ENCODE measurements at regions not wholly inside any gene's neighbourhood (a gene's known extent, or its start where the extent isn't known, plus 50 kb on each side); places are given as distances from the start of the nearest gene placed in this dataset.

GRCh38 chr9:90296539-90296938 lies 346.1 kb downstream of the DIRAS2 start:
- peak in 1 of 6 donors; percentile 70 for DNase-seq (ENCODE audit: low read depth in 4 of 6, low spot score in 6 of 6)
- no peak overlapping the region for H3K4me3 ChIP-seq (ENCODE audit: low read depth, low read length)
- no peaks in the 10 kb centered on the region for H3K4me1 ChIP-seq (ENCODE audit: control insufficient read depth, insufficient read depth, low read length)
- no peaks in the 10 kb centered on the region for H3K36me3 ChIP-seq (ENCODE audit: control insufficient read depth, insufficient read depth, low read length)
- 44% methylated on average over 4 of the region's 6 CpGs for WGBS (ENCODE audit: insufficient coverage)
- no peaks in the 10 kb centered on the region for H3K9me3 ChIP-seq (ENCODE audit: control insufficient read depth, insufficient read depth, low read length)
- no peak overlapping the region for H3K27ac ChIP-seq (ENCODE audit: low read depth, low read length)
- no peaks in the 10 kb centered on the region for H3K27me3 ChIP-seq (ENCODE audit: control insufficient read depth, insufficient read depth, low read length)

- Histone ChIP-seq H3K4me1 (ENCODE audit: control insufficient read depth, insufficient read depth, low read length) (no peaks in the 10 kb centered on the region), H3K27me3 (ENCODE audit: control insufficient read depth, insufficient read depth, low read length) (no peaks in the 10 kb centered on the region), H3K9me3 (ENCODE audit: control insufficient read depth, insufficient read depth, low read length) (no peaks in the 10 kb centered on the region), H3K27ac (ENCODE audit: low read depth, low read length) (no peak overlapping the region), H3K4me3 (ENCODE audit: low read depth, low read length) (no peak overlapping the region), H3K36me3 (ENCODE audit: control insufficient read depth, insufficient read depth, low read length) (no peaks in the 10 kb centered on the region)
- no CpG with 5 or more reads among the region's 5 CpGs for WGBS (ENCODE audit: insufficient coverage)
- no peak for DNase-seq (ENCODE audit: low read depth in 4 of 6, low spot score in 6 of 6)
Observed at GRCh38 chr9:90299968-90300367, 342.7 kb downstream of the DIRAS2 start.

- Histone ChIP-seq H3K4me3 (ENCODE audit: low read depth, low read length) (no peak overlapping the region), H3K4me1 (ENCODE audit: control insufficient read depth, insufficient read depth, low read length) (no peaks in the 10 kb centered on the region), H3K27ac (ENCODE audit: low read depth, low read length) (no peak overlapping the region), H3K36me3 (ENCODE audit: control insufficient read depth, insufficient read depth, low read length) (no peaks in the 10 kb centered on the region), H3K9me3 (ENCODE audit: control insufficient read depth, insufficient read depth, low read length) (no peaks in the 10 kb centered on the region), H3K27me3 (ENCODE audit: control insufficient read depth, insufficient read depth, low read length) (no peaks in the 10 kb centered on the region)
- DNase-seq (ENCODE audit: low read depth in 4 of 6, low spot score in 6 of 6) = peak in 1 of 6 donors; percentile 60
- 0% methylated on average over 1 of the region's 3 CpGs for WGBS (ENCODE audit: insufficient coverage)
Observed at GRCh38 chr9:90300611-90301276, 341.9 kb downstream of the DIRAS2 start.

- Histone ChIP-seq H3K27ac (ENCODE audit: low read depth, low read length) (no peak overlapping the region), H3K4me1 (ENCODE audit: control insufficient read depth, insufficient read depth, low read length) (no peaks in the 10 kb centered on the region), H3K4me3 (ENCODE audit: low read depth, low read length) (no peak overlapping the region), H3K36me3 (ENCODE audit: control insufficient read depth, insufficient read depth, low read length) (no peaks in the 10 kb centered on the region), H3K9me3 (ENCODE audit: control insufficient read depth, insufficient read depth, low read length) (no peaks in the 10 kb centered on the region), H3K27me3 (ENCODE audit: control insufficient read depth, insufficient read depth, low read length) (no peaks in the 10 kb centered on the region)
- DNase-seq (ENCODE audit: low read depth in 4 of 6, low spot score in 6 of 6) = peak in 2 of 6 donors; percentile 36 to 84
- WGBS (ENCODE audit: insufficient coverage) = 27% methylated on average over 6 of the region's 8 CpGs
Observed at GRCh38 chr9:90301277-90301653, 341.4 kb downstream of the DIRAS2 start.

GRCh38 chr9:90303655-90304054 lies 339.0 kb downstream of the DIRAS2 start:
- no peak for DNase-seq (ENCODE audit: low read depth in 4 of 6, low spot score in 6 of 6)
- 80% methylated on average over 1 of the region's 4 CpGs for WGBS (ENCODE audit: insufficient coverage)
- Histone ChIP-seq H3K36me3 (ENCODE audit: control insufficient read depth, insufficient read depth, low read length) (no peaks in the 10 kb centered on the region), H3K27me3 (ENCODE audit: control insufficient read depth, insufficient read depth, low read length) (no peaks in the 10 kb centered on the region), H3K27ac (ENCODE audit: low read depth, low read length) (no peak overlapping the region), H3K9me3 (ENCODE audit: control insufficient read depth, insufficient read depth, low read length) (no peaks in the 10 kb centered on the region), H3K4me1 (ENCODE audit: control insufficient read depth, insufficient read depth, low read length) (peaks cover 6% of the 10 kb centered on the region), H3K4me3 (ENCODE audit: low read depth, low read length) (no peak overlapping the region)

GRCh38 chr9:90306158-90306557 lies 336.5 kb downstream of the DIRAS2 start:
- Histone ChIP-seq H3K27ac (ENCODE audit: low read depth, low read length) (no peak overlapping the region), H3K4me1 (ENCODE audit: control insufficient read depth, insufficient read depth, low read length) (peaks cover 6% of the 10 kb centered on the region), H3K9me3 (ENCODE audit: control insufficient read depth, insufficient read depth, low read length) (no peaks in the 10 kb centered on the region), H3K4me3 (ENCODE audit: low read depth, low read length) (no peak overlapping the region), H3K36me3 (ENCODE audit: control insufficient read depth, insufficient read depth, low read length) (no peaks in the 10 kb centered on the region), H3K27me3 (ENCODE audit: control insufficient read depth, insufficient read depth, low read length) (no peaks in the 10 kb centered on the region)
- 85% methylated on average over 10 of the region's 11 CpGs for WGBS (ENCODE audit: insufficient coverage)
- DNase-seq (ENCODE audit: low read depth in 4 of 6, low spot score in 6 of 6) = no peak

GRCh38 chr9:90307167-90307833 lies 335.3 kb downstream of the DIRAS2 start:
- no peak overlapping the region for H3K27ac ChIP-seq (ENCODE audit: low read depth, low read length)
- H3K9me3 ChIP-seq (ENCODE audit: control insufficient read depth, insufficient read depth, low read length) = no peaks in the 10 kb centered on the region
- no peak overlapping the region for H3K4me3 ChIP-seq (ENCODE audit: low read depth, low read length)
- H3K36me3 ChIP-seq (ENCODE audit: control insufficient read depth, insufficient read depth, low read length) = no peaks in the 10 kb centered on the region
- no peaks in the 10 kb centered on the region for H3K27me3 ChIP-seq (ENCODE audit: control insufficient read depth, insufficient read depth, low read length)
- 29% methylated on average over 3 of the region's 4 CpGs for WGBS (ENCODE audit: insufficient coverage)
- peak in 5 of 6 donors; percentile 47 to 92 (median 54) for DNase-seq (ENCODE audit: low read depth in 4 of 6, low spot score in 6 of 6)
- H3K4me1 ChIP-seq (ENCODE audit: control insufficient read depth, insufficient read depth, low read length) = peaks cover 6% of the 10 kb centered on the region

GRCh38 chr9:90307891-90308290 lies 334.7 kb downstream of the DIRAS2 start:
- Histone ChIP-seq H3K4me1 (ENCODE audit: control insufficient read depth, insufficient read depth, low read length) (peaks cover 6% of the 10 kb centered on the region), H3K27ac (ENCODE audit: low read depth, low read length) (no peak overlapping the region)

GRCh38 chr9:90308691-90309090 lies 333.9 kb downstream of the DIRAS2 start:
- Histone ChIP-seq H3K27me3 (ENCODE audit: control insufficient read depth, insufficient read depth, low read length) (no peaks in the 10 kb centered on the region), H3K9me3 (ENCODE audit: control insufficient read depth, insufficient read depth, low read length) (no peaks in the 10 kb centered on the region), H3K36me3 (ENCODE audit: control insufficient read depth, insufficient read depth, low read length) (no peaks in the 10 kb centered on the region), H3K27ac (ENCODE audit: low read depth, low read length) (no peak overlapping the region), H3K4me3 (ENCODE audit: low read depth, low read length) (no peak overlapping the region), H3K4me1 (ENCODE audit: control insufficient read depth, insufficient read depth, low read length) (peaks cover 6% of the 10 kb centered on the region)
- no peak for DNase-seq (ENCODE audit: low read depth in 4 of 6, low spot score in 6 of 6)
- WGBS (ENCODE audit: insufficient coverage) = 79% methylated on average over 2 of the region's 4 CpGs

More at GRCh38 chr9:90307891-90308290, 334.7 kb downstream of the DIRAS2 start:
- WGBS (ENCODE audit: insufficient coverage) = no CpG with 5 or more reads among the region's 4 CpGs
- H3K9me3 ChIP-seq (ENCODE audit: control insufficient read depth, insufficient read depth, low read length) = no peaks in the 10 kb centered on the region
- H3K27me3 ChIP-seq (ENCODE audit: control insufficient read depth, insufficient read depth, low read length) = no peaks in the 10 kb centered on the region
- H3K36me3 ChIP-seq (ENCODE audit: control insufficient read depth, insufficient read depth, low read length) = no peaks in the 10 kb centered on the region
- DNase-seq (ENCODE audit: low read depth in 4 of 6, low spot score in 6 of 6) = peak in 1 of 6 donors; percentile 63
- H3K4me3 ChIP-seq (ENCODE audit: low read depth, low read length) = no peak overlapping the region
